ENCODE measurements at regions not wholly inside any gene's neighbourhood (a gene's known extent, or its start where the extent isn't known, plus 50 kb on each side); places are given as distances from the start of the nearest gene placed in this dataset.
A peak's percentile ranks its signal among the peaks of the same experiment; 100 is the strongest.

DNA sequence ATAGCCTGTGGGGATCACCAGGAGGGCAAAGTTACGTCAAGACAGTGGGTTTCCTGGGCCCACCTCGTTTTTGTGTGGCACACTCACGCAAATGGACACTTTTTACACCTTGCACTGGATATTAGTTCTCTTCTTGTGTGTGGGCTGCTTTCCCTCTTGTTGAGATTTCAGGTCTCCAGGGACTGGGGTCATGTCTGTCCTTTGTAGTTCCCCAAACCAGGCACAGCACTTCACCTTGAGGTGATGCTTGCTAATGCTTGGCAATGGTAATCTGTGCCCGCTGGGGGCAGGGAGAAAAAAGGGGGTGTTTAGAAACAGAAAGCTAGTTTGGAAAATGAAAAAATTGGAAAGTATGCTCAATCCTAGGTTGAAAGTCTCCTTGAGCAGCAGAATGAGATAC is 195.3 kb downstream of the PTEN start:
- no peak overlapping the region for H3K27ac ChIP-seq (ENCODE audit: low read depth, low read length)

DNA sequence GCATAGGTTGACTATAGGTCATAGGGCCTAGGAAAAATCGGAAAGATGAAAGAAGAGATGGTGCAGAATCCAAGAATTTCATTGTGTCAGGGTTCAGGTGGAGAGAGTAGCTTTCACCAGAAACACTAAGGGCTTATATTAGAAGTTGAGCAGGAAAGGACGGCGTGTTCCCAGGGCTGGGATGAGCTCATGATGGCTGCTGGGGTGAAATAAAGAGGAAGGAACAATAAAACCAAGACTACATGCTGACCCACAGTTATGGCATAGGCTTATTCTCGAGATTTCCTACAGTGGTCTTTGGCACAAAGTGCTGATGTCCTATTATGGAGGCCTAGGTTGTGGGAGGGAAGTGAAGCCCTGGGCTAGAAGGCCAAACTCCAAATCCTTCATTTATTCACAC is 195.8 kb downstream of the PTEN start:
- H3K4me3 ChIP-seq (ENCODE audit: low read depth in 1 of 5, low read length in 5 of 5): no peak overlapping the region
- H3K9me3 ChIP-seq (ENCODE audit: control insufficient read depth in 5 of 5, low read length in 5 of 5): no peaks in the 10 kb centered on the region
- peaks cover 14 to 24% (median 17%) of the 10 kb centered on the region in 5 donors for H3K4me1 ChIP-seq (ENCODE audit: control insufficient read depth in 5 of 5, insufficient read depth in 5 of 5, low read length in 5 of 5)
- H3K36me3 ChIP-seq (ENCODE audit: control insufficient read depth in 5 of 5, insufficient read depth in 5 of 5, low read length in 5 of 5): no peaks in the 10 kb centered on the region
- H3K27ac ChIP-seq (ENCODE audit: low read depth, low read length): no peak overlapping the region
- no peaks in the 10 kb centered on the region for H3K27me3 ChIP-seq (ENCODE audit: control insufficient read depth in 5 of 5, insufficient read depth in 4 of 5, low read length in 5 of 5)
- no peak overlapping the region for H3K9ac ChIP-seq (ENCODE audit: low read length in 5 of 5)

More for the DNA sequence above, 195.3 kb downstream of the PTEN start:
- Histone ChIP-seq H3K4me1 (ENCODE audit: control insufficient read depth in 5 of 5, insufficient read depth in 5 of 5, low read length in 5 of 5) (peaks cover 11 to 20% (median 14%) of the 10 kb centered on the region in 5 donors), H3K9me3 (ENCODE audit: control insufficient read depth in 5 of 5, low read length in 5 of 5) (no peaks in the 10 kb centered on the region), H3K27me3 (ENCODE audit: control insufficient read depth in 5 of 5, insufficient read depth in 4 of 5, low read length in 5 of 5) (no peaks in the 10 kb centered on the region), H3K36me3 (ENCODE audit: control insufficient read depth in 5 of 5, insufficient read depth in 5 of 5, low read length in 5 of 5) (no peaks in the 10 kb centered on the region), H3K4me3 (ENCODE audit: low read depth in 1 of 5, low read length in 5 of 5) (no peak overlapping the region), H3K9ac (ENCODE audit: low read length in 5 of 5) (no peak overlapping the region)

DNA sequence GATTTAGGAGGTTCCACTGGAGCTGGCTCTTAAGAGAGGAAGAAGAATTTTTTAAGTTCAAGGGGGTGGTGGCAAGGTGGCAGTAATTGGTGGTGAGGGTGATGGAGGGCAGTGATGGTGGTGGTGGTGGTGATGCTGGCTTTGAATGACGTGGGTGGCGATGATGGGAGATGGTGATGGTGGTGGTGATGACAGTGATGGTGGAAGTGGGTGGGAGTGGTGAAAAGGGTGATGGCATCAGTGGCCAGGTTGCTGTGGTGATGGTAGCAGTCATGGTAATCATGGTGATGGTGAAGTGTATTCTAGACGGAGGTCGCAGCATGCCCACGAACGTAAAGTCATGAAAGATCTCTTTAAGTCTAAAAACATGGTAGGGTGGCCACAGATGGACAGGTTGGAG is 197.3 kb downstream of the PTEN start:
- Histone ChIP-seq H3K27ac (ENCODE audit: low read depth, low read length) (no peak overlapping the region), H3K4me1 (ENCODE audit: control insufficient read depth in 5 of 5, insufficient read depth in 5 of 5, low read length in 5 of 5) (peaks cover 21 to 40% (median 33%) of the 10 kb centered on the region in 5 donors), H3K27me3 (ENCODE audit: control insufficient read depth in 5 of 5, insufficient read depth in 4 of 5, low read length in 5 of 5) (no peaks in the 10 kb centered on the region), H3K9me3 (ENCODE audit: control insufficient read depth in 5 of 5, low read length in 5 of 5) (no peaks in the 10 kb centered on the region), H3K9ac (ENCODE audit: low read length in 5 of 5) (no peak overlapping the region), H3K4me3 (ENCODE audit: low read depth in 1 of 5, low read length in 5 of 5) (no peak overlapping the region), H3K36me3 (ENCODE audit: control insufficient read depth in 5 of 5, insufficient read depth in 5 of 5, low read length in 5 of 5) (no peaks in the 10 kb centered on the region)

DNA sequence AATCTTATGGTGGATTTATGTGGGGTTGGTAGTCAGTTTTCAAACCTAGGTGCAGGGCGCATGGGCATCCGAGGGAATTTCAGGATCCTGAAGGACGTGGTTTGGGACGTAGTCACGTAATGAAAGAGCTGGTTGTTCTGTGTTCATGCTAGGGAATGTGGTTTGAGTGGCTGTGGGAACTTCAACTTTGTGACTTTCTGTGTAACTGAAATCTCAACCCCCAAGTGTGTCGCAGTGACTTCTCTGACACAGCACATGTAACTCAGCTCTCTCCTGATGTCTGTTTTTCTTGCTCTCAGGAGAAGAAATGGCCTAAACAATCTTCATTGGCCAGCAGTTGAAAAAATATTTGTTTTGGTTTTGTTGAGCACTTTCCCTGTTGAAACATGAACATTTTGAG is 199.0 kb downstream of the PTEN start:
- no peaks in the 10 kb centered on the region for H3K27me3 ChIP-seq (ENCODE audit: control insufficient read depth in 5 of 5, insufficient read depth in 4 of 5, low read length in 5 of 5)
- H3K27ac ChIP-seq (ENCODE audit: low read depth, low read length): peak overlapping the region; percentile 28
- H3K4me3 ChIP-seq (ENCODE audit: low read depth in 1 of 5, low read length in 5 of 5): no peak overlapping the region
- peaks cover 21 to 54% (median 37%) of the 10 kb centered on the region in 5 donors for H3K4me1 ChIP-seq (ENCODE audit: control insufficient read depth in 5 of 5, insufficient read depth in 5 of 5, low read length in 5 of 5)
- H3K9ac ChIP-seq (ENCODE audit: low read length in 5 of 5): no peak overlapping the region
- H3K36me3 ChIP-seq (ENCODE audit: control insufficient read depth in 5 of 5, insufficient read depth in 5 of 5, low read length in 5 of 5): no peaks in the 10 kb centered on the region
- H3K9me3 ChIP-seq (ENCODE audit: control insufficient read depth in 5 of 5, low read length in 5 of 5): no peaks in the 10 kb centered on the region

DNA sequence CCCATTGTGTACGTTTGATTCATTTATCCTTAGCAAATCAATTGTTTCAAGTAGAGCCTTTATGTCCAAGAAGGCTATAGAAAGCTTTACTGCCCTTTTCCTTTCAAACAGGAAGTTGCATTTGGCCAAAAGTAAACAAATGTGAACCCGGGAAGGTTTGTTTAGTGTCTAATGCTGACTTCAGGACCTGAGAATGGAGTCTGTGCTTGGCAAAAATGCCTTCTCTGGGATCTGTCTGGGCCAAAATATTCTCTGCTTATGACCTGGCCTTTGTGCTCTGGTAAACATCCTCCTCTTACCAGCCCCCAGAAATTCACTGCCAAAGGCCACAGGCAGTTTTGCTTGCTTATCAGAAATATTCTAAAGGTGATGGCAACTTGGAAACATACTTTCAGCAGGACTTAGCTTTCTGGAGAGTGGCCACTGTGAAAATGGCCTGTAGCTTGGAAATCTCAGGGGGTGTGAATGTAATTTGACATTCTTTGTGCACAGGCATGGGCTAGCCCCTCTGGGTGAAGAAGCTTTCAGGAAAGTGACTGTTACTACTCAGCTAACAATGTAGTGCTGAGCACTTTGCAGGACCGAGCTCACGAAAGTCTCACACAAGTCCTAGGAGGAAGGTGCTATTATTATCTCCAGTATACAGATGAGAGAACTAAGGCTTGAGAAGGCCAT is 199.5 kb downstream of the PTEN start:
- Histone ChIP-seq H3K27ac (ENCODE audit: low read depth, low read length) (peak overlapping the region; percentile 28), H3K9me3 (ENCODE audit: control insufficient read depth in 5 of 5, low read length in 5 of 5) (no peaks in the 10 kb centered on the region), H3K36me3 (ENCODE audit: control insufficient read depth in 5 of 5, insufficient read depth in 5 of 5, low read length in 5 of 5) (no peaks in the 10 kb centered on the region), H3K4me3 (ENCODE audit: low read depth in 1 of 5, low read length in 5 of 5) (no peak overlapping the region), H3K27me3 (ENCODE audit: control insufficient read depth in 5 of 5, insufficient read depth in 4 of 5, low read length in 5 of 5) (no peaks in the 10 kb centered on the region), H3K9ac (ENCODE audit: low read length in 5 of 5) (no peak overlapping the region), H3K4me1 (ENCODE audit: control insufficient read depth in 5 of 5, insufficient read depth in 5 of 5, low read length in 5 of 5) (peaks cover 21 to 60% (median 37%) of the 10 kb centered on the region in 5 donors)

DNA sequence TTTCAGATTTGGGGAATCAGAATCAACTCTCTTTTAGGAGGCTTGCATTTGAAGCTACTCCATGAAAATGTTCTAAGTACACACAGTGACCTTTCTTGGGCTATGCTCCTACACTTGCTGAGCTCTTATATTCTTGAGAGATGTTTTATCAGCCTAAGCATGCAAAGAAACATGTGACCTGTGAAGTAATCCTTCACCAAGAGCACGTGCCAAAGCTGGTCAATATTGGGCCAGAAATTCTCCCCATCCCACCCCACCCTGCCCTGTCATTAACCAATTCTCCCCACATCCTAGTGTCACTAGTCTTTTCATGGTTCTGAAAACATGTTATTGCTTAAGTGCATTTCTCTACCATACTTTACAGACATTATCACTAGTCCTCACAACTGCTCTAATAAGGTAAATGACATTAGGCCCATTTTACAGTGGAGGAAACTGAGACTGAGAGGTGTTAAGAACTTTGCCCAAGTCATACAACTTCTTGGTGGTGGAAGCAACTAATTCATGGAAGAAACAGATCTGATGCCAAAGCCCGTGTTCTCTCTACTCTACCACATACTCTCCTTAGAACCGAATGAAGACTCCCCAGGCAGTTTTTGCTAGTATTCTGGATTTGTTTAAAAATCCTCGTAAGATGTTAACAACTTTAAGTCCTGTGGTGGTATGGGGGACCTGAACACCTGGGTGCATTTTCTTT is 200.6 kb downstream of the PTEN start:
- H3K9me3 ChIP-seq (ENCODE audit: control insufficient read depth in 5 of 5, low read length in 5 of 5): no peaks in the 10 kb centered on the region
- peaks cover 21 to 63% (median 37%) of the 10 kb centered on the region in 5 donors for H3K4me1 ChIP-seq (ENCODE audit: control insufficient read depth in 5 of 5, insufficient read depth in 5 of 5, low read length in 5 of 5)
- H3K9ac ChIP-seq (ENCODE audit: low read length in 5 of 5): no peak overlapping the region
- no peak overlapping the region for H3K4me3 ChIP-seq (ENCODE audit: low read depth in 1 of 5, low read length in 5 of 5)
- H3K36me3 ChIP-seq (ENCODE audit: control insufficient read depth in 5 of 5, insufficient read depth in 5 of 5, low read length in 5 of 5): no peaks in the 10 kb centered on the region
- no peaks in the 10 kb centered on the region for H3K27me3 ChIP-seq (ENCODE audit: control insufficient read depth in 5 of 5, insufficient read depth in 4 of 5, low read length in 5 of 5)
- peak overlapping the region; percentile 42 for H3K27ac ChIP-seq (ENCODE audit: low read depth, low read length)

DNA sequence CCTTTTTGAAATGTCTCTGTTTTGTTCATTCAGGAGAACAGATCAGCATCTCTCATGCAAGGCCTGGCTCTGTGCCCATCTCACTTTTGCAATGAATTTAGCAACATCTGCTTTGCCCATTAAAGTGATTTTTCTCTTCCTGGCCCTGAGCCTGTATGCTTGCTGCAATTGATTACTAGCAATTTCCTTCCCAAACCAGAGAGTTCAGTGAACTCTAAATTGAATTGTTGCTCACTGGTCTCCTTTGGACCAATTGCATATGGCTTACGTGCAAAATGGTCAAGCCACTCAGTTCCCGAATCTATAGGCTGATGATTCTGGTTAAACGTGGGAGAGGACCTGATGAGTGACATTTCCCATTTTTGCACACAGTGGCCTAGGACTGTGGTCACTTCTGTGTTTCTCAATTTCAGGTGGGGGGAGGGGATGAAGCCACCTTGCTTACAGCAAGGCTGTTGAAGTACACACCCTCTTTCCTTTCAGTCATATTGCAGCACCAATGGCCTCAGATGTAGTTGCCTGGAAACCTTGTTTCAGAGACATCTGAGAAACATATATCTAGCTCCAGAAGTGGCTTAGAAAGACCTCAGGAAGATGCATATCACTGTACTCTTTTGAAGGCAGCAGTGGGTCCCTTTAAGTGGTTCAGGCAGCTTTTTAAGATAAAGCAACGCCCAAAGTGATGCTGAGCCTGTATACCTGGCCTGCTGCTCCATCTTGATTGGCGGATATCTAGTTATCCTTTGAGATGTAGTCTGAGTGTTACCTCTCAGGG is 201.4 kb downstream of the PTEN start:
- Histone ChIP-seq H3K9ac (ENCODE audit: low read length in 5 of 5) (no peak overlapping the region), H3K27ac (ENCODE audit: low read depth, low read length) (peak overlapping the region; percentile 54), H3K4me1 (ENCODE audit: control insufficient read depth in 5 of 5, insufficient read depth in 5 of 5, low read length in 5 of 5) (peaks cover 21 to 60% (median 37%) of the 10 kb centered on the region in 5 donors), H3K9me3 (ENCODE audit: control insufficient read depth in 5 of 5, low read length in 5 of 5) (no peaks in the 10 kb centered on the region), H3K4me3 (ENCODE audit: low read depth in 1 of 5, low read length in 5 of 5) (peak overlapping the region in 1 of 5 donors; percentile 9), H3K36me3 (ENCODE audit: control insufficient read depth in 5 of 5, insufficient read depth in 5 of 5, low read length in 5 of 5) (no peaks in the 10 kb centered on the region), H3K27me3 (ENCODE audit: control insufficient read depth in 5 of 5, insufficient read depth in 4 of 5, low read length in 5 of 5) (no peaks in the 10 kb centered on the region)

DNA sequence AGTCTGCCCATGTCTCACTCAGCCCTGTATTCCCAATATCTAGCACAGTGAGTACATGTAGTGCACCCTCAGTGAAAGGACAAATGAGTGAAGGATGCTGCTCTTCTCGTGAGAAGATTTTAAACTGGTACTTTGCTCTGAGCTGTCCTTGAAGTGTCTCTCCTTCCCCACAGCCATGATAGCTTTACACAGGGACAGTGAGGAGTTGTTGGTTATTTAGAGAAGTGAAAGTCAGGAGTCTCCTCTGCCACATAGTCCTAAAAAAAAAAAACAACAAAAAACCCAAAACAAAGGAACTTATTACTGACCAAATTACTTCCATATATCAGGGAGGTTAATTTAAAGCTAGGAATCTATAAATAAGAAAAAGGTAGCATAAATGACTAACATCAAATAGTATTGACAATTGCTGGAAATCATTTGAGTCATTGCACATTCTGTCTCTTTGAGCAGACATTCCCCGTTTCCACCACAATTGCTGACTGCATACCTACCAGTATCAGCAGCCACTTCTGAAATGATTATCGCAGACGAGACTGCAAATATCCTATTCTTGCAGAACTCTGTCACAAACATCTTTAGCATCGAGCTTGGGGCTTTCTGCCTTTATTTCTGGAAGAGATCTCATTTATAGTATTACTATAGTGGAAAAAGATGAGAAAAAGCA is 202.1 kb downstream of the PTEN start:
- H3K27me3 ChIP-seq (ENCODE audit: control insufficient read depth in 5 of 5, insufficient read depth in 4 of 5, low read length in 5 of 5): no peaks in the 10 kb centered on the region
- no peak overlapping the region for H3K27ac ChIP-seq (ENCODE audit: low read depth, low read length)
- peaks cover 21 to 60% (median 37%) of the 10 kb centered on the region in 5 donors for H3K4me1 ChIP-seq (ENCODE audit: control insufficient read depth in 5 of 5, insufficient read depth in 5 of 5, low read length in 5 of 5)
- H3K9ac ChIP-seq (ENCODE audit: low read length in 5 of 5): no peak overlapping the region
- H3K9me3 ChIP-seq (ENCODE audit: control insufficient read depth in 5 of 5, low read length in 5 of 5): no peaks in the 10 kb centered on the region
- no peak overlapping the region for H3K4me3 ChIP-seq (ENCODE audit: low read depth in 1 of 5, low read length in 5 of 5)
- no peaks in the 10 kb centered on the region for H3K36me3 ChIP-seq (ENCODE audit: control insufficient read depth in 5 of 5, insufficient read depth in 5 of 5, low read length in 5 of 5)

DNA sequence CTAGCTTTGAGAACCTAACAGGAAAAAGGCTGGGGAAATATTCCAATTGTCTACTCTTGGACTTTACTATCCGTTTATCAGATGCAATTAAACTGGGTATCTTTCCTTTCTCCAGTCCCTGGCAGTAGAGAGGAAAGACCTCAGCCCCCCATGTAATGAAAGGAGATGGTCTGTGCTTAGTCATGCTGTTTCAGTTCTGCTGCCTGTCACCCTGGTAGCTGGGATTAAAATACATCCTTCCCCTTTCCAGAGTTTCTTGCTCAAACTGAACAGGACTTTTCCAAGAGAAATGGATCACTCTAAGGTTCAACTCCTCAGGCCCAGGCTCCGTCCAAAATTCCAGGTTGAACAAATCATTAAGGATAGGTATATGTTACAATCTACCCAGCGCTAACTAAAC is 202.9 kb downstream of the PTEN start:
- H3K9ac ChIP-seq (ENCODE audit: low read length in 5 of 5): no peak overlapping the region
- no peaks in the 10 kb centered on the region for H3K27me3 ChIP-seq (ENCODE audit: control insufficient read depth in 5 of 5, insufficient read depth in 4 of 5, low read length in 5 of 5)
- H3K4me1 ChIP-seq (ENCODE audit: control insufficient read depth in 5 of 5, insufficient read depth in 5 of 5, low read length in 5 of 5): peaks cover 21 to 63% (median 43%) of the 10 kb centered on the region in 5 donors
- H3K27ac ChIP-seq (ENCODE audit: low read depth, low read length): no peak overlapping the region
- peak overlapping the region in 1 of 5 donors; percentile 25 for H3K4me3 ChIP-seq (ENCODE audit: low read depth in 1 of 5, low read length in 5 of 5)
- H3K9me3 ChIP-seq (ENCODE audit: control insufficient read depth in 5 of 5, low read length in 5 of 5): no peaks in the 10 kb centered on the region
- H3K36me3 ChIP-seq (ENCODE audit: control insufficient read depth in 5 of 5, insufficient read depth in 5 of 5, low read length in 5 of 5): no peaks in the 10 kb centered on the region

Measured in subcutaneous abdominal adipose tissue (tissue), 5 donors.